Loucy (cell line): ENCODE measurements at regions not wholly inside any gene's neighbourhood (a gene's known extent, or its start where the extent isn't known, plus 50 kb on each side); places are given as distances from the start of the nearest gene placed in this dataset.

Source experiments
- CTCF ChIP-seq: fragments of 200-600 bp; sonication (generic); conservative IDR thresholded peaks from 2 replicates; pipeline ENCODE4 v1.5.1; 2014; ENCODE audit warnings: mild to moderate bottlenecking, antibody characterized with exemption, low read length
- EZH2phosphoT487 ChIP-seq: fragments of 200-600 bp; IDR thresholded peaks from 2 replicates; pipeline ENCODE4 v1.6.1; 2018; ENCODE audit warnings: antibody characterized with exemption, mild to moderate bottlenecking, moderate library complexity, borderline replicate concordance

GRCh38 chr5:38045446-38045845, 205.6 kb upstream of the GDNF start:
- TF ChIP-seq CTCF = no peak
- TF ChIP-seq EZH2phosphoT487 = no peak
